OCI-LY7 (cell line): ENCODE measurements at regions not wholly inside any gene's neighbourhood (a gene's known extent, or its start where the extent isn't known, plus 50 kb on each side); places are given as distances from the start of the nearest gene placed in this dataset.

ENCODE experiments used
- CTCF ChIP-seq: fragments of 200-600 bp; sonication (generic); conservative IDR thresholded peaks from 2 replicates; pipeline ENCODE4 v1.5.1; 2014; ENCODE audit warnings: mild to moderate bottlenecking, antibody characterized with exemption, low read length, moderate library complexity, mixed read lengths
- EZH2phosphoT487 ChIP-seq: fragments of 200-600 bp; sonication (generic); IDR thresholded peaks from 2 replicates; pipeline ENCODE4 v1.6.1; 2018; ENCODE audit warnings: low read depth, borderline replicate concordance, mild to moderate bottlenecking, mixed run types, antibody characterized with exemption, low read length, moderate library complexity, mixed read lengths

DNA sequence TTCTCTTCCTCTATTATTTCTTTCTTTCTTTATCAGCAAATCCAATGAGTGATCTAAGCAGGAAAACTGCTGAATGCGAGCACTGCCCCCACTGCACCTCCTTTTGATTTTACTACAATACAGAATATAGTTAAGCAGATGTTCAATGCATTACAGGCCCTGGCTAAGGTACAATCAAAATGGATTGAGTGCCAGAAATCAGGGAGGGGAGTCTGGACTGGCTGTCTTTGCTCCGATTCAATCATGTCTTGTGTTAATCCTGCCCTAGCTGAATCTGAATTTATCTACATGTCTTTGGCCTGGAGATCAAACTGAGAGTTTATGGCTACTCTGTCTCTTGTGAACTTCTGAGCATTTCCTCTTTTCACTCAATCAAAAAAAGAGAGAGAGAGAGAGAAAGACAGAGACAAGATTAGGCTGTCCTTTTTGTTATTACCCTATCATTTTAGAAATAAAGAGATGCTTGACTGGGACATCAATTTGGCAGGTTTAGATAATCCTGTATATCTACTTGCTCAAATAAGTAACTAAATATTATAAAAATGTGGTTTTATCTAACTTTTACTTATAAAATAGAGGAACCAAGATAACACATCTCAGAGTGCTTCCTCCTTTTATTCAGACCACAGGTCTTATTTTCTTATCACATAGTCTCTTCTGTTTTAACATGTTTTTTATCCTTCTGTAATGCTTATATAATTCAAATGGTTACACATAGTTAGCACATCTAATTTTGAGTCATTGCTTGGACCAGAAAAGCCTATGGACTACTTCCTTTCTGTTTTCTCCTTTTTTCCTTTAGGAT is 656.2 kb downstream of the KCNJ2 start:
- TF ChIP-seq CTCF (no peak), EZH2phosphoT487 (no peak)
